GM23338 (cell line): ENCODE measurements at regions not wholly inside any gene's neighbourhood (a gene's known extent, or its start where the extent isn't known, plus 50 kb on each side); places are given as distances from the start of the nearest gene placed in this dataset.

Experiments
- ATAC-seq: fragments of 200-7000 bp; cut with Tn5 transposase; 3 replicates; pipeline ENCODE4 v1.9.1; 2020
- DNase-seq: peaks from one replicate; pipeline ENCODE4 v3.0.0-alpha.2; 2015; ENCODE audit warnings: low spot score
- H2AFZ ChIP-seq: fragments of 200-600 bp; sonication (generic); 2 replicates; pipeline ENCODE4 v1.8.0; 2016; ENCODE audit warnings: antibody characterized with exemption, mild to moderate bottlenecking, moderate library complexity
- H3F3A ChIP-seq: fragments of 200-600 bp; sonication (generic); replicated peaks from 2 replicates; pipeline ENCODE4 v1.8.0; 2017; ENCODE audit warnings: antibody characterized with exemption, mixed run types, low read depth
- H3K27ac ChIP-seq: fragments of 200-600 bp; sonication (generic); 2 replicates; pipeline ENCODE4 v1.6.1; 2016; ENCODE audit warnings: low read depth
- H3K27me3 ChIP-seq: fragments of 200-600 bp; sonication (generic); 2 replicates; pipeline ENCODE4 v1.8.0; 2016; ENCODE audit warnings: mild to moderate bottlenecking, mixed run types, moderate library complexity; ENCODE audit not compliant: insufficient read depth
- H3K36me3 ChIP-seq: fragments of 200-600 bp; sonication (generic); 2 replicates; pipeline ENCODE4 v1.8.0; 2016; ENCODE audit warnings: mild to moderate bottlenecking; ENCODE audit not compliant: insufficient read depth
- H3K4me1 ChIP-seq: fragments of 200-600 bp; sonication (generic); 2 replicates; pipeline ENCODE4 v1.8.0; 2016; ENCODE audit warnings: mild to moderate bottlenecking, moderate library complexity; ENCODE audit not compliant: insufficient read depth
- H3K4me2 ChIP-seq: fragments of 200-600 bp; sonication (generic); 2 replicates; pipeline ENCODE4 v1.7.1; 2017; ENCODE audit warnings: mixed run types
- H3K4me3 ChIP-seq: fragments of 200-600 bp; sonication (generic); 2 replicates; pipeline ENCODE4 v1.6.1; 2016; ENCODE audit warnings: mixed run types
- H3K79me2 ChIP-seq: fragments of 200-600 bp; sonication (generic); replicated peaks from 2 replicates; pipeline ENCODE4 v1.8.0; 2017; ENCODE audit warnings: mild to moderate bottlenecking; ENCODE audit not compliant: insufficient read depth
- H3K9me2 ChIP-seq: fragments of 200-600 bp; sonication (generic); 2 replicates; pipeline ENCODE4 v1.8.0; 2017; ENCODE audit not compliant: insufficient read depth
- H4K20me1 ChIP-seq: fragments of 200-600 bp; sonication (generic); replicated peaks from 2 replicates; pipeline ENCODE4 v1.8.0; 2017; ENCODE audit warnings: mild to moderate bottlenecking; ENCODE audit not compliant: insufficient read depth
- H3K27ac Mint-ChIP-seq: 2 replicates; pipeline ENCODE4 v1.8.0; 2020; ENCODE audit warnings: inconsistent platforms, mild to moderate bottlenecking, moderate library complexity, mixed read lengths
- H3K27me3 Mint-ChIP-seq: 3 replicates; pipeline ENCODE4 v1.8.0; 2022; ENCODE audit warnings: low read depth, mild to moderate bottlenecking, moderate library complexity, mixed read lengths, inconsistent platforms; ENCODE audit not compliant: insufficient read depth, poor library complexity
- H3K36me3 Mint-ChIP-seq: 3 replicates; pipeline ENCODE4 v1.8.0; 2021; ENCODE audit warnings: low read depth, mild to moderate bottlenecking, inconsistent platforms, moderate library complexity, mixed read lengths
- H3K4me1 Mint-ChIP-seq: 3 replicates; pipeline ENCODE4 v1.8.0; 2020; ENCODE audit warnings: mild to moderate bottlenecking, inconsistent platforms, mixed read lengths
- H3K4me3 Mint-ChIP-seq: 3 replicates; pipeline ENCODE4 v1.8.0; 2021; ENCODE audit warnings: moderate library complexity, mild to moderate bottlenecking, inconsistent platforms, mixed read lengths
- H3K9me3 Mint-ChIP-seq: 3 replicates; pipeline ENCODE4 v1.8.0; 2020; ENCODE audit warnings: moderate library complexity, mild to moderate bottlenecking, inconsistent platforms, mixed read lengths
- CREB1 ChIP-seq: fragments of 250-450 bp; sonication (Bioruptor Pico); IDR thresholded peaks from 2 replicates; pipeline ENCODE4 v1.5.0; 2020; ENCODE audit warnings: low read depth, mild to moderate bottlenecking, moderate library complexity
- POLR2AphosphoS5 ChIP-seq: IDR thresholded peaks from 2 replicates; pipeline ENCODE4 v1.6.1; 2016; ENCODE audit warnings: antibody characterized with exemption, low read depth
- ZNF331 ChIP-seq: fragments of 250-450 bp; sonication (Bioruptor Pico); IDR thresholded peaks from 2 replicates; pipeline ENCODE4 v1.5.0; 2020; ENCODE audit warnings: low read depth, mild to moderate bottlenecking, moderate library complexity
- TF ChIP-seq, protein P1 (sequence below), 2 experiments: fragments of 200-600 bp in 1 of 2; sonication (generic) in 1 of 2; conservative IDR thresholded peaks; 2 replicates each; pipeline versions ENCODE4 v1.5.1 to v1.6.1; 2016 to 2017; ENCODE audit warnings: antibody characterized with exemption in 2 of 2, low read depth in 2 of 2, mild to moderate bottlenecking in 2 of 2, moderate library complexity in 1 of 2
- TF ChIP-seq, protein P2 (sequence below): IDR thresholded peaks from one replicate; pipeline ENCODE4 v1.6.1; 2018; ENCODE audit warnings: antibody characterized with exemption; ENCODE audit not compliant: unreplicated experiment

DNA sequence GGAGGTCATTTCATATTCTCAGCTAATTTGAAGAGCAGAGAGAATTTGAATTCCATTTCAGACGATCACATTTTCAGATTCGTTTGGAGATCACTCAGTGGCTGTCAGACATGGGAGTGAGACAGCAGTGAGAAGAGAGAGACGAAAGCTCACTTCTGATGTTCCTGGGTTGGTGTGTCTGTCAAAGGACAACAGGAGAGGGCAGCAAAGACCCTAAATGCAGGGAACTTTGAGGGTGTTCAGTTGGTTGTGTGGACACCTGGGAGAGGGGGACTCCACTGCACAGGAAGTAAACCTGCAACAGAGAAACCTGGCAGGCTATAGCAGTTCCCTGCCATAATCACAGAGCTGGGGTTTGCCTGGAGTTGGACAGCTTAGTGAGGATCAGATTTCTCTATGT, 675.1 kb downstream of the SQOR start:
- Histone ChIP-seq H3F3A (no peaks in the 10 kb centered on the region), H4K20me1 (no peaks in the 10 kb centered on the region), H3K79me2 (no peaks in the 10 kb centered on the region), H3K9me2 (no peaks in the 10 kb centered on the region), H2AFZ (0 out of 2 replicates have a peak overlapping the region, but pooled peaks have one; percentile 49), H3K4me2 (no peak overlapping the region), H3K4me3 (no peak overlapping the region), H3K4me1 (0 out of 2 replicates have a peak, but pooled peaks cover 9% of the 10 kb centered on the region), H3K27me3 (no peaks in the 10 kb centered on the region), H3K36me3 (no peaks in the 10 kb centered on the region), H3K27ac (no peak overlapping the region)
- Mint-ChIP-seq H3K4me3 (no peak overlapping the region), H3K4me1 (peaks cover 7% of the 10 kb centered on the region; the same call in 2 of the 3 replicates), H3K9me3 (peaks cover 50% of the 10 kb centered on the region), H3K27me3 (peaks cover 2% of the 10 kb centered on the region), H3K36me3 (no peaks in the 10 kb centered on the region), H3K27ac (no peak overlapping the region)
- TF ChIP-seq, protein P1, sequence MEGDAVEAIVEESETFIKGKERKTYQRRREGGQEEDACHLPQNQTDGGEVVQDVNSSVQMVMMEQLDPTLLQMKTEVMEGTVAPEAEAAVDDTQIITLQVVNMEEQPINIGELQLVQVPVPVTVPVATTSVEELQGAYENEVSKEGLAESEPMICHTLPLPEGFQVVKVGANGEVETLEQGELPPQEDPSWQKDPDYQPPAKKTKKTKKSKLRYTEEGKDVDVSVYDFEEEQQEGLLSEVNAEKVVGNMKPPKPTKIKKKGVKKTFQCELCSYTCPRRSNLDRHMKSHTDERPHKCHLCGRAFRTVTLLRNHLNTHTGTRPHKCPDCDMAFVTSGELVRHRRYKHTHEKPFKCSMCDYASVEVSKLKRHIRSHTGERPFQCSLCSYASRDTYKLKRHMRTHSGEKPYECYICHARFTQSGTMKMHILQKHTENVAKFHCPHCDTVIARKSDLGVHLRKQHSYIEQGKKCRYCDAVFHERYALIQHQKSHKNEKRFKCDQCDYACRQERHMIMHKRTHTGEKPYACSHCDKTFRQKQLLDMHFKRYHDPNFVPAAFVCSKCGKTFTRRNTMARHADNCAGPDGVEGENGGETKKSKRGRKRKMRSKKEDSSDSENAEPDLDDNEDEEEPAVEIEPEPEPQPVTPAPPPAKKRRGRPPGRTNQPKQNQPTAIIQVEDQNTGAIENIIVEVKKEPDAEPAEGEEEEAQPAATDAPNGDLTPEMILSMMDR (conservative IDR thresholded peaks at IDR 0.05; ENCODE audit: low read depth in 2 of 2), result peak; percentile 48 to 76
- TF ChIP-seq, protein P2, sequence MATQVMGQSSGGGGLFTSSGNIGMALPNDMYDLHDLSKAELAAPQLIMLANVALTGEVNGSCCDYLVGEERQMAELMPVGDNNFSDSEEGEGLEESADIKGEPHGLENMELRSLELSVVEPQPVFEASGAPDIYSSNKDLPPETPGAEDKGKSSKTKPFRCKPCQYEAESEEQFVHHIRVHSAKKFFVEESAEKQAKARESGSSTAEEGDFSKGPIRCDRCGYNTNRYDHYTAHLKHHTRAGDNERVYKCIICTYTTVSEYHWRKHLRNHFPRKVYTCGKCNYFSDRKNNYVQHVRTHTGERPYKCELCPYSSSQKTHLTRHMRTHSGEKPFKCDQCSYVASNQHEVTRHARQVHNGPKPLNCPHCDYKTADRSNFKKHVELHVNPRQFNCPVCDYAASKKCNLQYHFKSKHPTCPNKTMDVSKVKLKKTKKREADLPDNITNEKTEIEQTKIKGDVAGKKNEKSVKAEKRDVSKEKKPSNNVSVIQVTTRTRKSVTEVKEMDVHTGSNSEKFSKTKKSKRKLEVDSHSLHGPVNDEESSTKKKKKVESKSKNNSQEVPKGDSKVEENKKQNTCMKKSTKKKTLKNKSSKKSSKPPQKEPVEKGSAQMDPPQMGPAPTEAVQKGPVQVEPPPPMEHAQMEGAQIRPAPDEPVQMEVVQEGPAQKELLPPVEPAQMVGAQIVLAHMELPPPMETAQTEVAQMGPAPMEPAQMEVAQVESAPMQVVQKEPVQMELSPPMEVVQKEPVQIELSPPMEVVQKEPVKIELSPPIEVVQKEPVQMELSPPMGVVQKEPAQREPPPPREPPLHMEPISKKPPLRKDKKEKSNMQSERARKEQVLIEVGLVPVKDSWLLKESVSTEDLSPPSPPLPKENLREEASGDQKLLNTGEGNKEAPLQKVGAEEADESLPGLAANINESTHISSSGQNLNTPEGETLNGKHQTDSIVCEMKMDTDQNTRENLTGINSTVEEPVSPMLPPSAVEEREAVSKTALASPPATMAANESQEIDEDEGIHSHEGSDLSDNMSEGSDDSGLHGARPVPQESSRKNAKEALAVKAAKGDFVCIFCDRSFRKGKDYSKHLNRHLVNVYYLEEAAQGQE, result no peak
- TF ChIP-seq ZNF331, result no peak
- TF ChIP-seq CREB1 (CRISPR knock-in tag), result no peak
- peak; percentile 65 for ATAC-seq
- peak; percentile 56 for DNase-seq

DNA sequence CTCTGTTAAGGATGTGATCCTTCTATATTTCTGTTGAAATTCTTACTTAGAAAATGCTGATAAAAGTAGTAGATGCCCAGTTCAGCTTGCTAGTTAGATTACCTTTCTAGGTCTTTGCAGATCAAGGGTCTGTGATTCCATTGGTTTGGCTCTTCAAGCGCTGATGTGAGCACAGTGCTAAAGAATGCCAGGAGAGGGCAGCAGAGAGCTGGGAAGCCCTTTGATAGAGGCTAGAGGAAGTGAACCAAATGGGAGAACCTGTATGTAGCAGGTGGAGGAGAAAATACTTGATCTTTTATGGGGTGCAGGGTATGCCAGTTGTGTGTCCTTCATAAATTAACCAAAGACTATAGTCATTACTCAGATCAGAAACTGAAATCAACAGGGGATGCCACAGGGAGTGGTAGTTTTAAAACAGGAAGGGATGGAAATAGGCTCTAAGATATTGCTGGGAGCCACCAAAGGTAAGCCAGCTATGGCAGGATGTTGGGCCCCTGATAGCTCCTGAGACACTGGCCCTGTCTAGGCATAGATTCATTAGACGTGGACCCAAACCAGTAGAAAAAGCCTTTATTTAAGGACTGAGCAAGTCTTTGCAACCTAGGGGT, 677.4 kb downstream of the SQOR start:
- Histone ChIP-seq H3K4me2 (no peak overlapping the region), H3K36me3 (no peaks in the 10 kb centered on the region), H3K79me2 (no peaks in the 10 kb centered on the region), H3K4me1 (0 out of 2 replicates have a peak, but pooled peaks cover 9% of the 10 kb centered on the region), H3F3A (no peaks in the 10 kb centered on the region), H3K27ac (no peak overlapping the region), H3K4me3 (no peak overlapping the region), H2AFZ (peak overlapping the region; percentile 35; the same call in 1 of the 2 replicates), H4K20me1 (no peaks in the 10 kb centered on the region), H3K9me2 (no peaks in the 10 kb centered on the region; the same call in 1 of the 2 replicates), H3K27me3 (no peaks in the 10 kb centered on the region)
- peak; percentile 90 for DNase-seq
- H3K4me3 Mint-ChIP-seq, result no peak overlapping the region
- TF ChIP-seq POLR2AphosphoS5, result no peak
- TF ChIP-seq, protein P1 (conservative IDR thresholded peaks at IDR 0.05; ENCODE audit: low read depth in 2 of 2), result peak; percentile 92 to 98
- peaks cover 2% of the 10 kb centered on the region for H3K27me3 Mint-ChIP-seq
- no peak overlapping the region for H3K27ac Mint-ChIP-seq
- H3K4me1 Mint-ChIP-seq, result peaks cover 7% of the 10 kb centered on the region; the same call in 2 of the 3 replicates
- H3K9me3 Mint-ChIP-seq, result peaks cover 52% of the 10 kb centered on the region
- H3K36me3 Mint-ChIP-seq, result no peaks in the 10 kb centered on the region
- ATAC-seq, result peak; percentile 97
